Liver (tissue), 8 donors: ENCODE measurements at regions not wholly inside any gene's neighbourhood (a gene's known extent, or its start where the extent isn't known, plus 50 kb on each side); places are given as distances from the start of the nearest gene placed in this dataset.
A peak's percentile ranks its signal among the peaks of the same experiment; 100 is the strongest.

Experiments used
- DNase-seq: peaks from one replicate; pipeline ENCODE4 v3.0.0-alpha.2; 2017; ENCODE audit warnings: low spot score
- H3K27ac ChIP-seq, 2 donors: one replicate each; pipeline ENCODE4 v1.7.0; 2013; ENCODE audit warnings: inconsistent platforms in 2 of 2, low read length in 2 of 2, control low read depth in 1 of 2, low read depth in 1 of 2, mild to moderate bottlenecking in 1 of 2
- H3K27me3 ChIP-seq, 4 donors: one replicate each; pipeline versions ENCODE4 v1.6.1 to v1.7.0; 2013; ENCODE audit warnings: low read length in 3 of 4, inconsistent platforms in 1 of 4, mild to moderate bottlenecking in 1 of 4, moderate library complexity in 1 of 4; ENCODE audit not compliant: control insufficient read depth in 4 of 4, insufficient read depth in 4 of 4
- H3K36me3 ChIP-seq, 4 donors: one replicate each; pipeline versions ENCODE4 v1.6.1 to v1.7.0; 2013; ENCODE audit warnings: low read length in 3 of 4, mild to moderate bottlenecking in 3 of 4, low read depth in 1 of 4, moderate library complexity in 1 of 4; ENCODE audit not compliant: control insufficient read depth in 4 of 4, insufficient read depth in 3 of 4
- H3K4me1 ChIP-seq, 4 donors: one replicate each; pipeline versions ENCODE4 v1.6.1 to v1.7.0; 2013; ENCODE audit warnings: low read length in 3 of 4, mild to moderate bottlenecking in 3 of 4, moderate library complexity in 1 of 4; ENCODE audit not compliant: control insufficient read depth in 4 of 4, insufficient read depth in 4 of 4
- H3K4me3 ChIP-seq, 3 donors: one replicate each; pipeline versions ENCODE4 v1.6.1 to v1.7.0; 2013; ENCODE audit warnings: low read length in 3 of 3, control low read depth in 1 of 3, low read depth in 1 of 3, mild to moderate bottlenecking in 1 of 3
- H3K9ac ChIP-seq, 2 donors: one replicate each; pipeline ENCODE4 v1.7.0; 2013; ENCODE audit warnings: low read length in 2 of 2, mild to moderate bottlenecking in 2 of 2, moderate library complexity in 2 of 2, control low read depth in 1 of 2, low read depth in 1 of 2
- H3K9me3 ChIP-seq, 4 donors: one replicate each; pipeline versions ENCODE4 v1.6.1 to v1.7.0; 2013; ENCODE audit warnings: low read length in 3 of 4; ENCODE audit not compliant: control insufficient read depth in 4 of 4
- CTCF ChIP-seq: fragments of 150-350 bp; IDR thresholded peaks from 2 replicates; pipeline ENCODE4 v1.5.1; 2017; ENCODE audit warnings: improper control_type of control experiment, low read depth, low read length; ENCODE audit not compliant: missing input control
- FOXA2 ChIP-seq: IDR thresholded peaks from 2 replicates; pipeline ENCODE4 v1.6.1; 2016; ENCODE audit warnings: antibody characterized with exemption
- GABPA ChIP-seq, 2 donors: IDR thresholded peaks in 1 of 2; conservative IDR thresholded peaks in 1 of 2; 2 replicates each; pipeline ENCODE4 v1.6.1; 2016; ENCODE audit warnings: antibody characterized with exemption in 2 of 2, mild to moderate bottlenecking in 1 of 2, moderate library complexity in 1 of 2
- HNF4A ChIP-seq, 2 donors: conservative IDR thresholded peaks; 2 replicates each; pipeline ENCODE4 v1.6.1; 2016; ENCODE audit warnings: antibody characterized with exemption in 2 of 2, mild to moderate bottlenecking in 2 of 2
- HNF4G ChIP-seq: IDR thresholded peaks from 2 replicates; pipeline ENCODE4 v1.6.1; 2016; ENCODE audit warnings: antibody characterized with exemption
- NR2F2 ChIP-seq: IDR thresholded peaks from 2 replicates; pipeline ENCODE4 v1.6.1; 2016; ENCODE audit warnings: antibody characterized with exemption
- RAD21 ChIP-seq, 2 donors: IDR thresholded peaks; 2 replicates each; pipeline ENCODE4 v1.6.1; 2016; ENCODE audit warnings: antibody characterized with exemption in 2 of 2, mild to moderate bottlenecking in 2 of 2
- SP1 ChIP-seq: IDR thresholded peaks from 2 replicates; pipeline ENCODE4 v1.6.1; 2018; ENCODE audit warnings: antibody characterized with exemption, mild to moderate bottlenecking
- YY1 ChIP-seq: IDR thresholded peaks from 2 replicates; pipeline ENCODE4 v1.6.1; 2016; ENCODE audit warnings: antibody characterized with exemption, mild to moderate bottlenecking
- WGBS: extraction: QIAGEN DNeasy Blood & Tissue Kit; methylation state at CpG from one replicate; pipeline ENCODE4 v1.1.7; 2013; 5-methylcytosine and 5-hydroxymethylcytosine counted together
- TF ChIP-seq, protein P1 (sequence below): IDR thresholded peaks from 2 replicates; pipeline ENCODE4 v1.6.1; 2016; ENCODE audit warnings: antibody characterized with exemption
- donor health status: healthy.
- donor health status: healthy.
- donor health status: healthy.
- donor health status: healthy.
- donor health status: healthy.

GRCh38 chr2:205937211-205937610 lies 148.8 kb downstream of the INO80D start:
- Histone ChIP-seq H3K9me3 (no peaks in the 10 kb centered on the region), H3K27ac (no peak overlapping the region), H3K27me3 (no peaks in the 10 kb centered on the region), H3K9ac (no peak overlapping the region), H3K36me3 (no peaks in the 10 kb centered on the region), H3K4me3 (no peak overlapping the region), H3K4me1 (no peaks in the 10 kb centered on the region)
- no peak for DNase-seq
- TF ChIP-seq YY1 = no peak
- TF ChIP-seq GABPA (IDR thresholded peaks at IDR 0.05 in 1 of 2, conservative IDR thresholded peaks at IDR 0.05 in 1 of 2) = no peak
- no peak for TF ChIP-seq HNF4A (conservative IDR thresholded peaks at IDR 0.05)
- no peak for TF ChIP-seq CTCF
- no peak for TF ChIP-seq FOXA2
- no peak for TF ChIP-seq RAD21 (IDR thresholded peaks at IDR 0.05)
- 94% methylated on average over 1 of the region's 1 CpG for WGBS

DNA sequence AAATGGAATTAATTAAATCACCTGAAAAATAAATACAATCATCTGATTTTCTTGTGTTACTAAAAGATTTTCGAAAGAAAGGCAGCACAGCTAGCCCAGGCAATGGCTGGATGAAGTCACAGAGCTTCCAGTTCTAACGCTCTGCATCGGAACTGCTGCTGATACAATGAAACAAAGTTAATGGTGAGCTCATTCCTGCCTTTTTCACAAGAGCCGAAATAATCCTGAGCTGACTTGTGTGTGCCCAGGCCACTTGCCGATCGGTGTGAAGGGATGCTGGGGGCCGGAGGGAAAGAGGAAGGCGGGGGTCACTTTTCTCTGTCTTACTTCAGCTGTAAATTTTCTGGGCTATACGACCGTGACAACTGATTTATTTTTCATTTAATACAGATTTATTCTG lies 149.5 kb downstream of the INO80D start:
- H3K4me3 ChIP-seq = no peak overlapping the region
- H3K9ac ChIP-seq = no peak overlapping the region
- no peaks in the 10 kb centered on the region for H3K9me3 ChIP-seq
- H3K27me3 ChIP-seq = no peaks in the 10 kb centered on the region
- no peak for DNase-seq
- no peak overlapping the region for H3K27ac ChIP-seq
- TF ChIP-seq CTCF = no peak
- TF ChIP-seq, protein P1, sequence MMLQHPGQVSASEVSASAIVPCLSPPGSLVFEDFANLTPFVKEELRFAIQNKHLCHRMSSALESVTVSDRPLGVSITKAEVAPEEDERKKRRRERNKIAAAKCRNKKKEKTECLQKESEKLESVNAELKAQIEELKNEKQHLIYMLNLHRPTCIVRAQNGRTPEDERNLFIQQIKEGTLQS = no peak
- no peak for TF ChIP-seq RAD21 (IDR thresholded peaks at IDR 0.05)
- no peak for TF ChIP-seq GABPA (IDR thresholded peaks at IDR 0.05 in 1 of 2, conservative IDR thresholded peaks at IDR 0.05 in 1 of 2)
- no peaks in the 10 kb centered on the region for H3K4me1 ChIP-seq
- H3K36me3 ChIP-seq = no peaks in the 10 kb centered on the region
- 84% methylated on average over 10 of the region's 10 CpGs for WGBS

DNA sequence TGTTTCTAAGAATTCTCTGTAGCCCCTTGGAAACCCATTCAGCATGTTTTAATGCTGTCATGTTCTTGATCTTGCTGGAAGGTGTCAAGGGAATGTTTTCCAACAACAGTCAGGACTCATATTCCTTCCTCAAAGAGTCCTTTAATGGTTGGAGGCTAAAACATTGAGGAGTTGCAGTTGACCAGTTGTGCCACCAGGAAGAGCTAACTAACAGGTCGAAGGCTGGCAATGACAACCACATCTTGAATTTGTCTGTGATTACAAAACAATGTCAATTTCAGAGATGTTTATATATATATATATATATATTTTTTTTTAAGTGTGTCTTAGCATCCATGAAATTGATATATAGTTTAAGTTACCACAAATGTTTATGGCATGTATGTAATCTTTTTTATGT lies 151.5 kb downstream of the INO80D start:
- Histone ChIP-seq H3K27me3 (no peaks in the 10 kb centered on the region), H3K27ac (no peak overlapping the region), H3K36me3 (no peaks in the 10 kb centered on the region), H3K9me3 (no peaks in the 10 kb centered on the region), H3K4me1 (peaks cover 3 to 5% (median 4%) of the 10 kb centered on the region in 4 donors), H3K4me3 (no peak overlapping the region), H3K9ac (no peak overlapping the region)
- TF ChIP-seq NR2F2 (no peak), CTCF (peak; percentile 44), SP1 (no peak), HNF4G (no peak), RAD21 (IDR thresholded peaks at IDR 0.05) (peak; percentile 56 to 68)
- no peak for DNase-seq
- WGBS = 27% methylated on average over 1 of the region's 1 CpG
